Prostate gland (tissue), 2 donors: ENCODE measurements at regions not wholly inside any gene's neighbourhood (a gene's known extent, or its start where the extent isn't known, plus 50 kb on each side); places are given as distances from the start of the nearest gene placed in this dataset.

ENCODE experiments used
- DNase-seq: peaks from one replicate; pipeline ENCODE4 v3.0.0-alpha.2; 2019; ENCODE audit warnings: low spot score
- H3K27ac ChIP-seq, 2 donors: fragments of 200-600 bp; sonication (generic); 2 replicates each; pipeline ENCODE4 v1.5.1; 2017 to 2019
- H3K27me3 ChIP-seq: fragments of 200-600 bp; sonication (generic); replicated peaks from 2 replicates; pipeline ENCODE4 v1.5.1; 2019; ENCODE audit not compliant: insufficient read depth
- H3K36me3 ChIP-seq, 2 donors: fragments of 200-600 bp; sonication (generic); 1 replicate in 1 of 2; 2 replicates in 1 of 2; pipeline versions ENCODE4 v1.5.1 to v1.8.1; 2017 to 2019
- H3K4me1 ChIP-seq: fragments of 200-600 bp; sonication (generic); replicated peaks from 2 replicates; pipeline ENCODE4 v1.5.1; 2019
- H3K4me3 ChIP-seq, 2 donors: fragments of 200-600 bp; sonication (generic); 2 replicates each; pipeline ENCODE4 v1.5.1; 2017 to 2019
- H3K9me3 ChIP-seq: fragments of 200-600 bp; sonication (generic); 2 replicates; pipeline ENCODE4 v1.5.1; 2017
- POLR2A ChIP-seq: fragments of 450-650 bp; IDR thresholded peaks from one replicate; pipeline ENCODE4 v1.6.1; 2016; ENCODE audit warnings: antibody characterized with exemption, mild to moderate bottlenecking
- POLR2AphosphoS5 ChIP-seq: sonication (generic); formaldehyde crosslinking; IDR thresholded peaks from one replicate; pipeline ENCODE4 v1.6.1; 2017; ENCODE audit warnings: antibody characterized with exemption
- WGBS: methylation state at CpG from one replicate; pipeline ENCODE4 v1.1.5; 2018; 5-methylcytosine and 5-hydroxymethylcytosine counted together
- intact Hi-C: fragments of 100-400 bp; cut with DNase I; formaldehyde crosslinking; loops from one replicate; pipeline ENCODE4 v1.14.2; 2022
- TF ChIP-seq, protein P1 (sequence below), 4 experiments: fragments of 200-600 bp in 2 of 4; fragments of 450-650 bp in 2 of 4; sonication (generic) in 2 of 4; IDR thresholded peaks; 1 replicate in 3 of 4; 2 replicates in 1 of 4; pipeline ENCODE4 v1.5.1; 2016 to 2019; ENCODE audit warnings: antibody characterized with exemption in 4 of 4, mild to moderate bottlenecking in 2 of 4, moderate library complexity in 2 of 4

DNA sequence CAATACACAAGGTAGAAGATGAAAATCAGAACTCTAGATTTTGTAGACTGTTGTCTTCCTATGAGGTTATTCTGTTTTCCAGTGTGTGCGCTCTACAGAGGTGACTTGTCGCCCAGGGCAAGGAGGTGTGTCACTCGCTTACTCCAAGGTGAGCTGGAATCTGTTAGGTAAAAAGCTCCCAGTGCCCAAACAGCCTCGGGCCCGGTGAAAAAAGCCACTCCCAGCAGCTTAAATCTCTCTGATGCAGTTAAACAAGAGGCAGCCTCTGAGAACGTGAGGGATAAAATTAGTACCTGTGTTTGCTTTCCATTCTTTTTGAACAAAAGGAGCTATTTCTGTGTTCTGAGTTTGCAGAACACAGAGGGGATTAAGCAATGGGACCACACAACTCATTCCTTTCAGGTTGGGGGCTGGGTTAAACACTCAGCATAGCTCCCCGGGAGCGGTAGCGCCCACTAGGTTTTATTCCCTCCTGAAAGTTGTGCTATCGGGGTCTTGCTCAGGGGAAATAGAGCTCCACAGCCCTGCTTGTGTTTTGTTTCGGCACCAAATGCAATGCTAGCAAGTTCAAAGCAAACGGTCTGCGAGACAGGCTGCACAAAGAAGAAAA is 181.2 kb downstream of the FOXA2 start:
- Histone ChIP-seq H3K9me3 (no peaks in the 10 kb centered on the region), H3K4me3 (peak overlapping the region in 1 of 2 donors; percentile 12), H3K27ac (peak overlapping the region in 1 of 2 donors; percentile 18), H3K4me1 (no peaks in the 10 kb centered on the region), H3K36me3 (no peaks in the 10 kb centered on the region), H3K27me3 (no peaks in the 10 kb centered on the region)
- TF ChIP-seq, protein P1, sequence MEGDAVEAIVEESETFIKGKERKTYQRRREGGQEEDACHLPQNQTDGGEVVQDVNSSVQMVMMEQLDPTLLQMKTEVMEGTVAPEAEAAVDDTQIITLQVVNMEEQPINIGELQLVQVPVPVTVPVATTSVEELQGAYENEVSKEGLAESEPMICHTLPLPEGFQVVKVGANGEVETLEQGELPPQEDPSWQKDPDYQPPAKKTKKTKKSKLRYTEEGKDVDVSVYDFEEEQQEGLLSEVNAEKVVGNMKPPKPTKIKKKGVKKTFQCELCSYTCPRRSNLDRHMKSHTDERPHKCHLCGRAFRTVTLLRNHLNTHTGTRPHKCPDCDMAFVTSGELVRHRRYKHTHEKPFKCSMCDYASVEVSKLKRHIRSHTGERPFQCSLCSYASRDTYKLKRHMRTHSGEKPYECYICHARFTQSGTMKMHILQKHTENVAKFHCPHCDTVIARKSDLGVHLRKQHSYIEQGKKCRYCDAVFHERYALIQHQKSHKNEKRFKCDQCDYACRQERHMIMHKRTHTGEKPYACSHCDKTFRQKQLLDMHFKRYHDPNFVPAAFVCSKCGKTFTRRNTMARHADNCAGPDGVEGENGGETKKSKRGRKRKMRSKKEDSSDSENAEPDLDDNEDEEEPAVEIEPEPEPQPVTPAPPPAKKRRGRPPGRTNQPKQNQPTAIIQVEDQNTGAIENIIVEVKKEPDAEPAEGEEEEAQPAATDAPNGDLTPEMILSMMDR (IDR thresholded peaks at IDR 0.05): no peak
- TF ChIP-seq POLR2AphosphoS5 (no peak), POLR2A (no peak)
- WGBS: 14% methylated on average over 13 of the region's 13 CpGs
- no peak for DNase-seq
- intact Hi-C loops: no loop called here

DNA sequence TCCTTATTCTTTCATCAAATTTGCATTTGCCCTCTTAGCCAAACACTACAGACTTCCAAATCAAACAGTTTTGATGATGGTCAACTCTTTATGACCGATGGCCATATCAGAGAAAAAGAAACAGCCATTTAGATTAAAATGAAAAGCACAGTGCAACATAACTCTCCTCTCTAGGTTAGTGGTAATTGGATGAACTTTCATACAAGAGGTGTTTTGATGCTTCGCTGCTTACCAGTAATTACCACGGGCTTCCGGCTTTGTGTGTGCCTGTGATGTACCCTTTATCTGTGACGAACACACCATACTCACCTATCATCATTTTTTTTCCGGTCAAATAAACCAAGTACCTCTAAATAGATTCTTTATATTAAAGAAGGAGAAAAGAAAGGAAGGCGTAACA is 181.8 kb downstream of the FOXA2 start:
- H3K27ac ChIP-seq: no peak overlapping the region
- H3K27me3 ChIP-seq: no peaks in the 10 kb centered on the region
- DNase-seq: no peak
- H3K4me3 ChIP-seq: no peak overlapping the region
- H3K36me3 ChIP-seq: no peaks in the 10 kb centered on the region
- no peaks in the 10 kb centered on the region for H3K4me1 ChIP-seq
- H3K9me3 ChIP-seq: no peaks in the 10 kb centered on the region
- TF ChIP-seq POLR2A (no peak), POLR2AphosphoS5 (no peak)
- TF ChIP-seq, protein P1 (IDR thresholded peaks at IDR 0.05): no peak
- WGBS: 76% methylated on average over 7 of the region's 7 CpGs
- intact Hi-C loops: no loop called here

DNA sequence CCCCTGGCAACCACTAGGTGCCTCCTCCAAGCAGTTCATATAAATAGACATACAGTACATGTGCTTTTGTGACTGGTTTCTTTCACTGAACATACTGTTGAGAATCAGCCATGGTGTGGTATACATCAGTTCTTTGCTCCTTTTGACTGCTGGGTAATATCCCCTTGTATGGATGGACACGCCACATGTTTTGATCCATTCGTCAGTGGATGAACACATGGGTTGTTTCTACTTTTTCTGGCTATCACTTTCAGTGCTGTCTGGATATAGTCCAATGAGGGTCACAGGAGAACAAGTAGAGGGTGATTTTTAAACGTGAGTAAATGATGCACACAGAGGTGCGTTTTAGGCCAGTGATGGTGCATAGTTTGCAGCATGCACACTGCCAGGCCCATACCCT is 183.9 kb downstream of the FOXA2 start:
- no peak for DNase-seq
- no peak overlapping the region for H3K4me3 ChIP-seq
- no peaks in the 10 kb centered on the region for H3K27me3 ChIP-seq
- no peak overlapping the region for H3K27ac ChIP-seq
- intact Hi-C loops: no loop called here
- H3K36me3 ChIP-seq: no peaks in the 10 kb centered on the region
- no peaks in the 10 kb centered on the region for H3K9me3 ChIP-seq
- WGBS: 86% methylated on average over 4 of the region's 4 CpGs
- TF ChIP-seq POLR2AphosphoS5 (no peak), POLR2A (no peak)
- TF ChIP-seq, protein P1 (IDR thresholded peaks at IDR 0.05): no peak
- H3K4me1 ChIP-seq: no peaks in the 10 kb centered on the region

DNA sequence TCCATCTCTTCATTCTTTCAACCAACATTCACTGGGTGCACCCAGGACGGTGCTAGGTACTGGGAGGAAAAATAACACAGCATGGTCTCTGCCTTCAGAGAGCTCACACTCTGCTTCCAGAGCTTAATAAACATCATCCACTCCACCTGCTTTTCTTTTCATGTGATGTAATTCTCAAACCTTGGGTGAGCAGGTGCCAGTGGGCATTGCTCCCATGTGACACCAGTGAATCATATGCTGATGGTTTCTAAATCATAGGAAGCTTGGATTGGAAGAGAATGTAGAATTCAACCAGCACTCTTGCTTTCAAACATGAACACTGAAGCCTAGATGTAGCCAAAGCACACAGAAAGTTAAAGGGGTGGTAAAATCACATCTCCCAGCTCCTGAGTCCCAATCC is 189.8 kb downstream of the FOXA2 start:
- TF ChIP-seq, protein P1 (IDR thresholded peaks at IDR 0.05): no peak
- TF ChIP-seq POLR2AphosphoS5 (no peak), POLR2A (no peak)
- intact Hi-C loops: no loop called here
- H3K27ac ChIP-seq: no peak overlapping the region
- H3K9me3 ChIP-seq: no peaks in the 10 kb centered on the region
- no peaks in the 10 kb centered on the region for H3K4me1 ChIP-seq
- no peak overlapping the region for H3K4me3 ChIP-seq
- DNase-seq: no peak
- H3K36me3 ChIP-seq: no peaks in the 10 kb centered on the region
- H3K27me3 ChIP-seq: no peaks in the 10 kb centered on the region
- 64% methylated on average over 1 of the region's 1 CpG for WGBS

DNA sequence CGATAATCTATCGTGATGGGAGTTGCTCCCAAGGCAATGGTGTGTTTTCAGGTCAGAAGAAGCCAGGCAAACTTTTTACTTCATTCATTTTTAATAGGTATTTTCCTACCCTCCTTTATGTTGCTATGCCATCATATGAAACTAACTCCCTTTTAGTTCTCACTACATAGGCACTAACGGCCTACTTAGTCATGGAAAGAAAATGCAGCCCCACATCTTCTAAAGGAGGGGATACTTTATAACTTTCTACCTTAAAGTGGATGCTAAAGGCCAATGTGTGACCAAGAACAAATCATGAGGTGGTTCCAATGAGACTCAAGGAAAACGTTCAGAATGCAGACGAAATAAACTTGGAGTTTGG is 193.8 kb downstream of the FOXA2 start:
- Histone ChIP-seq H3K27ac (no peak overlapping the region), H3K27me3 (peaks cover 3% of the 10 kb centered on the region), H3K36me3 (no peaks in the 10 kb centered on the region), H3K4me3 (no peak overlapping the region), H3K9me3 (no peaks in the 10 kb centered on the region), H3K4me1 (no peaks in the 10 kb centered on the region)
- no peak for DNase-seq
- intact Hi-C loops: no loop called here
- 72% methylated on average over 5 of the region's 5 CpGs for WGBS
- TF ChIP-seq POLR2A: no peak
- TF ChIP-seq, protein P1 (IDR thresholded peaks at IDR 0.05): no peak
- no peak for TF ChIP-seq POLR2AphosphoS5
